ENCODE measurements at regions not wholly inside any gene's neighbourhood (a gene's known extent, or its start where the extent isn't known, plus 50 kb on each side); places are given as distances from the start of the nearest gene placed in this dataset.
"Not testable (repeated sequence)": the region's sequence is repeated elsewhere in the genome, so short reads cannot be mapped to it uniquely, and the experiment has no call there.

GRCh38 chr5:174448041-174448440 lies 276.3 kb upstream of the MSX2 start:
- in situ Hi-C loops (cut with MboI; ENCODE audit: low sequenced_read_pairs) = no loop called here
- no peak for DNase-seq (ENCODE audit: low spot score in 2 of 2)
- no peaks in the 10 kb centered on the region for H3K27me3 ChIP-seq (ENCODE audit: low read depth)
- no peaks in the 10 kb centered on the region for H3K36me3 ChIP-seq (replicated peaks)
- no peaks in the 10 kb centered on the region for H3K4me1 ChIP-seq
- H3K9me3 ChIP-seq = no peaks in the 10 kb centered on the region
- no peak overlapping the region for H3K4me3 ChIP-seq

GRCh38 chr5:174448662-174449061 lies 275.7 kb upstream of the MSX2 start:
- no peaks in the 10 kb centered on the region for H3K4me1 ChIP-seq
- no peaks in the 10 kb centered on the region for H3K9me3 ChIP-seq
- H3K4me3 ChIP-seq = no peak overlapping the region
- H3K36me3 ChIP-seq (replicated peaks) = no peaks in the 10 kb centered on the region
- no peak for DNase-seq (ENCODE audit: low spot score in 2 of 2)
- no peaks in the 10 kb centered on the region for H3K27me3 ChIP-seq (ENCODE audit: low read depth)
- in situ Hi-C loops (cut with MboI; ENCODE audit: low sequenced_read_pairs) = no loop called here

- Histone ChIP-seq H3K4me3 (no peak overlapping the region), H3K9me3 (no peaks in the 10 kb centered on the region), H3K4me1 (no peaks in the 10 kb centered on the region), H3K36me3 (replicated peaks) (no peaks in the 10 kb centered on the region), H3K27me3 (ENCODE audit: low read depth) (no peaks in the 10 kb centered on the region)
- DNase-seq (ENCODE audit: low spot score in 2 of 2) = no peak
- in situ Hi-C loops (cut with MboI; ENCODE audit: low sequenced_read_pairs) = no loop called here
Measured at GRCh38 chr5:174453690-174454089, 270.7 kb upstream of the MSX2 start.

- no peaks in the 10 kb centered on the region for H3K27me3 ChIP-seq (ENCODE audit: low read depth)
- H3K9me3 ChIP-seq = no peaks in the 10 kb centered on the region
- no peaks in the 10 kb centered on the region for H3K4me1 ChIP-seq
- H3K4me3 ChIP-seq = no peak overlapping the region
- H3K36me3 ChIP-seq (replicated peaks) = no peaks in the 10 kb centered on the region
- no peak for DNase-seq (ENCODE audit: low spot score in 2 of 2)
- in situ Hi-C loops (cut with MboI; ENCODE audit: low sequenced_read_pairs) = no loop called here
Measured at GRCh38 chr5:174454464-174454863, 269.9 kb upstream of the MSX2 start.

- in situ Hi-C loops (cut with MboI; ENCODE audit: low sequenced_read_pairs) = no loop called here
- H3K4me3 ChIP-seq = no peak overlapping the region
Measured at GRCh38 chr5:174454890-174455289, 269.5 kb upstream of the MSX2 start.

GRCh38 chr5:174455301-174455700 lies 269.1 kb upstream of the MSX2 start:
- Histone ChIP-seq H3K4me1 (no peaks in the 10 kb centered on the region; the same call in 1 of the 2 replicates), H3K36me3 (replicated peaks) (no peaks in the 10 kb centered on the region), H3K27me3 (ENCODE audit: low read depth) (no peaks in the 10 kb centered on the region), H3K9me3 (no peaks in the 10 kb centered on the region), H3K4me3 (no peak overlapping the region)
- in situ Hi-C loops (cut with MboI; ENCODE audit: low sequenced_read_pairs) = no loop called here
- no peak for DNase-seq (ENCODE audit: low spot score in 2 of 2)

More at GRCh38 chr5:174454890-174455289, 269.5 kb upstream of the MSX2 start:
- Histone ChIP-seq H3K4me1 (no peaks in the 10 kb centered on the region), H3K27me3 (ENCODE audit: low read depth) (no peaks in the 10 kb centered on the region), H3K9me3 (no peaks in the 10 kb centered on the region), H3K36me3 (replicated peaks) (no peaks in the 10 kb centered on the region)
- no peak for DNase-seq (ENCODE audit: low spot score in 2 of 2)

GRCh38 chr5:174457141-174457678 lies 267.2 kb upstream of the MSX2 start:
- Histone ChIP-seq H3K27me3 (ENCODE audit: low read depth) (no peaks in the 10 kb centered on the region), H3K9me3 (no peaks in the 10 kb centered on the region), H3K4me3 (no peak overlapping the region), H3K4me1 (peaks cover 5% of the 10 kb centered on the region; the same call in 1 of the 2 replicates), H3K36me3 (replicated peaks) (no peaks in the 10 kb centered on the region)
- no peak for DNase-seq (ENCODE audit: low spot score in 2 of 2)
- in situ Hi-C loops (cut with MboI; ENCODE audit: low sequenced_read_pairs) = no loop called here

GRCh38 chr5:174459071-174459702 lies 265.2 kb upstream of the MSX2 start:
- H3K9me3 ChIP-seq = no peaks in the 10 kb centered on the region
- in situ Hi-C loops (cut with MboI; ENCODE audit: low sequenced_read_pairs) = no loop called here
- H3K36me3 ChIP-seq (replicated peaks) = no peaks in the 10 kb centered on the region
- DNase-seq (ENCODE audit: low spot score in 2 of 2) = no peak
- H3K4me1 ChIP-seq = peaks cover 5% of the 10 kb centered on the region; the same call in 1 of the 2 replicates
- H3K27me3 ChIP-seq (ENCODE audit: low read depth) = no peaks in the 10 kb centered on the region
- no peak overlapping the region for H3K4me3 ChIP-seq

- H3K9me3 ChIP-seq = no peaks in the 10 kb centered on the region
- H3K36me3 ChIP-seq (replicated peaks) = no peaks in the 10 kb centered on the region
- H3K4me1 ChIP-seq = peaks cover 5% of the 10 kb centered on the region; the same call in 1 of the 2 replicates
- in situ Hi-C loops (cut with MboI; ENCODE audit: low sequenced_read_pairs) = no loop called here
- no peak for DNase-seq (ENCODE audit: low spot score in 2 of 2)
- H3K4me3 ChIP-seq = no peak overlapping the region
- no peaks in the 10 kb centered on the region for H3K27me3 ChIP-seq (ENCODE audit: low read depth)
Measured at GRCh38 chr5:174459832-174460448, 264.4 kb upstream of the MSX2 start.

GRCh38 chr5:174462129-174462528 lies 262.3 kb upstream of the MSX2 start:
- no peak overlapping the region for H3K4me3 ChIP-seq
- no peak for DNase-seq (ENCODE audit: low spot score in 2 of 2)
- in situ Hi-C loops (cut with MboI; ENCODE audit: low sequenced_read_pairs) = no loop called here
- peaks cover 5% of the 10 kb centered on the region; the same call in 1 of the 2 replicates for H3K4me1 ChIP-seq
- no peaks in the 10 kb centered on the region for H3K27me3 ChIP-seq (ENCODE audit: low read depth)
- no peaks in the 10 kb centered on the region for H3K36me3 ChIP-seq (replicated peaks)
- no peaks in the 10 kb centered on the region for H3K9me3 ChIP-seq

GRCh38 chr5:174464504-174465165 lies 259.7 kb upstream of the MSX2 start:
- H3K4me1 ChIP-seq = peaks cover 5% of the 10 kb centered on the region; the same call in 1 of the 2 replicates
- in situ Hi-C loops (cut with MboI; ENCODE audit: low sequenced_read_pairs) = no loop called here
- no peaks in the 10 kb centered on the region for H3K27me3 ChIP-seq (ENCODE audit: low read depth)
- H3K9me3 ChIP-seq = no peaks in the 10 kb centered on the region
- no peaks in the 10 kb centered on the region for H3K36me3 ChIP-seq (replicated peaks)
- no peak overlapping the region for H3K4me3 ChIP-seq
- no peak for DNase-seq (ENCODE audit: low spot score in 2 of 2)

GRCh38 chr5:174471528-174471927 lies 252.9 kb upstream of the MSX2 start:
- DNase-seq (ENCODE audit: low spot score in 2 of 2); H3K4me1 ChIP-seq; H3K4me3 ChIP-seq; H3K9me3 ChIP-seq; in situ Hi-C loops (cut with MboI; ENCODE audit: low sequenced_read_pairs); H3K27me3 ChIP-seq (ENCODE audit: low read depth); H3K36me3 ChIP-seq (replicated peaks): not testable (repeated sequence)

- H3K4me1 ChIP-seq = no peaks in the 10 kb centered on the region
- H3K36me3 ChIP-seq (replicated peaks) = no peaks in the 10 kb centered on the region
- DNase-seq (ENCODE audit: low spot score in 2 of 2) = no peak
- no peaks in the 10 kb centered on the region for H3K9me3 ChIP-seq
- no peaks in the 10 kb centered on the region for H3K27me3 ChIP-seq (ENCODE audit: low read depth)
- in situ Hi-C loops (cut with MboI; ENCODE audit: low sequenced_read_pairs) = no loop called here
- H3K4me3 ChIP-seq = no peak overlapping the region
Measured at GRCh38 chr5:174472956-174473355, 251.4 kb upstream of the MSX2 start.

- H3K9me3 ChIP-seq; H3K36me3 ChIP-seq (replicated peaks); in situ Hi-C loops (cut with MboI; ENCODE audit: low sequenced_read_pairs); H3K4me3 ChIP-seq; H3K27me3 ChIP-seq (ENCODE audit: low read depth); H3K4me1 ChIP-seq; DNase-seq (ENCODE audit: low spot score in 2 of 2): not testable (repeated sequence)
Measured at GRCh38 chr5:174476001-174476400, 248.4 kb upstream of the MSX2 start.

Data from HAP-1 (cell line).